Vagina (tissue), 2 donors: ENCODE measurements at regions not wholly inside any gene's neighbourhood (a gene's known extent, or its start where the extent isn't known, plus 50 kb on each side); places are given as distances from the start of the nearest gene placed in this dataset.

ENCODE experiments used
- DNase-seq, 2 donors: peaks; one replicate each; pipeline ENCODE4 v3.0.0-alpha.2; 2017; ENCODE audit errors: extremely low spot score in 2 of 2
- H3K27ac ChIP-seq: fragments of 200-600 bp; sonication (generic); one replicate; pipeline ENCODE4 v1.5.1; 2019
- H3K27me3 ChIP-seq: fragments of 200-600 bp; sonication (generic); one replicate; pipeline ENCODE4 v1.5.1; 2019
- H3K36me3 ChIP-seq, 2 donors: fragments of 200-600 bp; sonication (generic); one replicate each; pipeline ENCODE4 v1.5.1; 2017 to 2019
- H3K4me1 ChIP-seq: fragments of 200-600 bp; sonication (generic); one replicate; pipeline ENCODE4 v1.5.1; 2019
- H3K4me3 ChIP-seq, 2 donors: fragments of 200-600 bp; sonication (generic); 1 replicate in 1 of 2; 2 replicates in 1 of 2; pipeline ENCODE4 v1.5.1; 2016 to 2019
- H3K9me3 ChIP-seq: fragments of 200-600 bp; sonication (generic); one replicate; pipeline ENCODE4 v1.5.1; 2019
- CTCF ChIP-seq, 3 experiments: fragments of 450-650 bp in 2 of 3; fragments of 200-600 bp in 1 of 3; sonication (generic) in 1 of 3; IDR thresholded peaks; one replicate each; pipeline ENCODE4 v1.5.1; 2017 to 2019; ENCODE audit warnings: antibody characterized with exemption in 3 of 3, mild to moderate bottlenecking in 2 of 3, moderate library complexity in 2 of 3
- POLR2A ChIP-seq, 2 donors: fragments of 450-650 bp; IDR thresholded peaks; one replicate each; pipeline ENCODE4 v1.6.1; 2017; ENCODE audit warnings: antibody characterized with exemption in 2 of 2, mild to moderate bottlenecking in 2 of 2, moderate library complexity in 2 of 2
- POLR2AphosphoS5 ChIP-seq, 2 donors: sonication (generic); formaldehyde crosslinking; IDR thresholded peaks; one replicate each; pipeline ENCODE4 v1.9.0; 2017; ENCODE audit warnings: antibody characterized with exemption in 2 of 2, mild to moderate bottlenecking in 2 of 2, low read depth in 1 of 2; ENCODE audit not compliant: insufficient read depth in 1 of 2
- intact Hi-C: fragments of 100-400 bp; cut with DNase I; formaldehyde crosslinking; loops from one replicate; pipeline ENCODE4 v1.15.1; 2023

DNA sequence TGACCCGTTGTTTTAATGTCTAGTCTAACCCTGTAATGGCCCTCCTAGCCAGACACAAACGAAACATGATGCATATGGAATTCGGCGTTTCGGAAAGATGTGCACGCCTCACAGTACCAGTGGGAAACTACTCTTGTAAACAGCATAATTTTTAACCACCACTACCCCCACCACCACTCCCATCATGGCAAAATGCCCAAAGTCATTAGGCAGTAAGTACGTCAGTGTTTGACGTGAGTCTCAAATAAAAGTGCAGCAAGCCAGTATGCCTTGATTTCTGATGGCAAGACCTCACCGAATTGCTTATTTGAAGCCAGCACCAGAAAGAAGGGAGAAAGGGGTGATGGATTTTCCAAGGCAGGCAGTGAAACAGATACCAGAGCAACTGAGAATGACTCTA lies 71.4 kb downstream of the ADRB2 start:
- Histone ChIP-seq H3K27ac (no peak overlapping the region), H3K27me3 (no peaks in the 10 kb centered on the region), H3K9me3 (no peaks in the 10 kb centered on the region), H3K36me3 (no peaks in the 10 kb centered on the region), H3K4me3 (no peak overlapping the region), H3K4me1 (no peaks in the 10 kb centered on the region)
- TF ChIP-seq CTCF (IDR thresholded peaks at IDR 0.05) (no peak), POLR2A (IDR thresholded peaks at IDR 0.05) (no peak), POLR2AphosphoS5 (IDR thresholded peaks at IDR 0.05; ENCODE audit: insufficient read depth in 1 of 2, low read depth in 1 of 2) (no peak)
- intact Hi-C loops: no loop called here
- no peak for DNase-seq

GRCh38 chr5:148898413-148899075 lies 72.1 kb downstream of the ADRB2 start:
- H3K4me1 ChIP-seq: no peaks in the 10 kb centered on the region
- H3K36me3 ChIP-seq: no peaks in the 10 kb centered on the region
- DNase-seq: no peak
- intact Hi-C loops: no loop called here
- no peaks in the 10 kb centered on the region for H3K9me3 ChIP-seq
- TF ChIP-seq CTCF (IDR thresholded peaks at IDR 0.05) (no peak), POLR2AphosphoS5 (IDR thresholded peaks at IDR 0.05; ENCODE audit: insufficient read depth in 1 of 2, low read depth in 1 of 2) (no peak), POLR2A (IDR thresholded peaks at IDR 0.05) (no peak)
- no peak overlapping the region for H3K27ac ChIP-seq
- no peak overlapping the region for H3K4me3 ChIP-seq
- H3K27me3 ChIP-seq: no peaks in the 10 kb centered on the region

- Histone ChIP-seq H3K27me3 (no peaks in the 10 kb centered on the region), H3K4me3 (no peak overlapping the region), H3K9me3 (no peaks in the 10 kb centered on the region), H3K27ac (no peak overlapping the region), H3K36me3 (no peaks in the 10 kb centered on the region), H3K4me1 (peaks cover 8% of the 10 kb centered on the region)
- intact Hi-C loops: no loop called here
- TF ChIP-seq POLR2AphosphoS5 (IDR thresholded peaks at IDR 0.05; ENCODE audit: insufficient read depth in 1 of 2, low read depth in 1 of 2) (no peak), POLR2A (IDR thresholded peaks at IDR 0.05) (no peak), CTCF (IDR thresholded peaks at IDR 0.05) (no peak)
- no peak for DNase-seq
These were observed 73.6 kb downstream of the ADRB2 start for GRCh38 chr5:148899993-148900392.

GRCh38 chr5:148902478-148902877 lies 76.1 kb downstream of the ADRB2 start:
- Histone ChIP-seq H3K27me3 (no peaks in the 10 kb centered on the region), H3K36me3 (no peaks in the 10 kb centered on the region), H3K27ac (no peak overlapping the region), H3K4me3 (no peak overlapping the region), H3K9me3 (no peaks in the 10 kb centered on the region), H3K4me1 (peaks cover 13% of the 10 kb centered on the region)
- no peak for TF ChIP-seq CTCF (IDR thresholded peaks at IDR 0.05)
- TF ChIP-seq POLR2A (IDR thresholded peaks at IDR 0.05): no peak
- no peak for TF ChIP-seq POLR2AphosphoS5 (IDR thresholded peaks at IDR 0.05; ENCODE audit: insufficient read depth in 1 of 2, low read depth in 1 of 2)
- no peak for DNase-seq
- intact Hi-C loops: no loop called here

- TF ChIP-seq CTCF (IDR thresholded peaks at IDR 0.05): no peak
- TF ChIP-seq POLR2AphosphoS5 (IDR thresholded peaks at IDR 0.05; ENCODE audit: insufficient read depth in 1 of 2, low read depth in 1 of 2): no peak
- TF ChIP-seq POLR2A (IDR thresholded peaks at IDR 0.05): no peak
- intact Hi-C loops: no loop called here
These were observed 77.2 kb downstream of the ADRB2 start for GRCh38 chr5:148903587-148903986.

More at GRCh38 chr5:148903587-148903986, 77.2 kb downstream of the ADRB2 start:
- no peak overlapping the region for H3K27ac ChIP-seq
- H3K9me3 ChIP-seq: no peaks in the 10 kb centered on the region
- DNase-seq: no peak
- H3K27me3 ChIP-seq: no peaks in the 10 kb centered on the region
- peaks cover 13% of the 10 kb centered on the region for H3K4me1 ChIP-seq
- no peak overlapping the region for H3K4me3 ChIP-seq
- no peaks in the 10 kb centered on the region for H3K36me3 ChIP-seq
